ENCODE measurements at regions not wholly inside any gene's neighbourhood (a gene's known extent, or its start where the extent isn't known, plus 50 kb on each side); places are given as distances from the start of the nearest gene placed in this dataset.
"Not testable (repeated sequence)": the region's sequence is repeated elsewhere in the genome, so short reads cannot be mapped to it uniquely, and the experiment has no call there.

- DNase-seq (ENCODE audit: low read depth in 2 of 2), result no peak
These were observed 140.3 kb downstream of the NR2F2 start for GRCh38 chr15:96470681-96471310.

- no peak for DNase-seq (ENCODE audit: low read depth in 2 of 2)
These were observed 142.2 kb downstream of the NR2F2 start for GRCh38 chr15:96472681-96473080.

DNA sequence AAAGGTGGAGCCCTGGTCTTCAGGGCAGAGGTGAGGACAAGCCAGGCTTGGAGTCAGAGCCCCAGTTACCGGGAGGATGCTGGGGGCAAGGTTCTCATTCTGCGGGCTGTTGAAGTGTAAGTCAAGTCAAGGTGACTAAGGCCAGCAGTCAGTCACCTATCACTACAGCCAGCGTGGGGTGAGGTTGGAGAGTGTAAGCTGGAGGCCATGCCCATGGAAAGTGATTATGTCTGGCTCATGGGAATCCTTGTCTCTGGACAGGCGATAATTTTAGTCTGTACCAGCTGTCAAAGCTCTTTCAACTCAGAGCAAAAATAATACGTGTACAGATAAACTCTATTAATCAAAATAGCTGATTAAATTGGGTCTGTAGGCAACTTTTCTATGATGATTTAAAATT is 143.1 kb downstream of the NR2F2 start:
- no peak for DNase-seq (ENCODE audit: low read depth in 2 of 2)

- no peak for DNase-seq (ENCODE audit: low read depth in 2 of 2)
These were observed 143.7 kb downstream of the NR2F2 start for GRCh38 chr15:96474231-96474664.

- no peak for DNase-seq (ENCODE audit: low read depth in 2 of 2)
These were observed 146.7 kb downstream of the NR2F2 start for GRCh38 chr15:96477227-96477626.

- not testable (repeated sequence) for DNase-seq (ENCODE audit: low read depth in 2 of 2)
These were observed 153.9 kb downstream of the NR2F2 start for GRCh38 chr15:96484412-96484811.

DNA sequence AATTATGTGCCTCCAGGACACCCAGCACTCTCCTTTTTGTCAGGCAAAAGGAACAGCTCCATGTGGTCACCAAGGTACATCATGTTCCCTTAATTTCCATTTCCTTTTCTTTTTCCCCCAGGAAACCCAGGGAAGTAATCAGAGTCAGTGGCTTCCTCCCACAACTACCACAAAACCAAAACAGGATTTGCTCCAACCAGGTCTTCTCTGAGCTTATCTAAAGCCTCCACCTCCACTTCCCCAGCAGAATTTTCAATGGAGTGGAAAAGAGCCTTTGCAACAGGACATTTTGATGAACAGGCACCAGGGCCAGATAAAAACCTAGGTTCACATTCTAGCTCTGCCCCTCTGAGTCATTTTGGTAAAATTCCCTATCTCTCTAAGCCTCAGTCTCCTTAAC is 154.3 kb downstream of the NR2F2 start:
- DNase-seq (ENCODE audit: low read depth in 2 of 2), result no peak

GRCh38 chr15:96487245-96487644 is 156.7 kb downstream of the NR2F2 start:
- DNase-seq (ENCODE audit: low read depth in 2 of 2), result no peak

- not testable (repeated sequence) for DNase-seq (ENCODE audit: low read depth in 2 of 2)
These were observed 160.7 kb downstream of the NR2F2 start for GRCh38 chr15:96491066-96491699.

- not testable (repeated sequence) for DNase-seq (ENCODE audit: low read depth in 2 of 2)
These were observed 161.5 kb downstream of the NR2F2 start for GRCh38 chr15:96491700-96492644.

- DNase-seq (ENCODE audit: low read depth in 2 of 2), result no peak
These were observed 164.0 kb downstream of the NR2F2 start for GRCh38 chr15:96494505-96494904.

GRCh38 chr15:96495386-96495785 is 164.9 kb downstream of the NR2F2 start:
- DNase-seq (ENCODE audit: low read depth in 2 of 2), result no peak

GRCh38 chr15:96497951-96498350 is 167.5 kb downstream of the NR2F2 start:
- no peak for DNase-seq (ENCODE audit: low read depth in 2 of 2)

DNA sequence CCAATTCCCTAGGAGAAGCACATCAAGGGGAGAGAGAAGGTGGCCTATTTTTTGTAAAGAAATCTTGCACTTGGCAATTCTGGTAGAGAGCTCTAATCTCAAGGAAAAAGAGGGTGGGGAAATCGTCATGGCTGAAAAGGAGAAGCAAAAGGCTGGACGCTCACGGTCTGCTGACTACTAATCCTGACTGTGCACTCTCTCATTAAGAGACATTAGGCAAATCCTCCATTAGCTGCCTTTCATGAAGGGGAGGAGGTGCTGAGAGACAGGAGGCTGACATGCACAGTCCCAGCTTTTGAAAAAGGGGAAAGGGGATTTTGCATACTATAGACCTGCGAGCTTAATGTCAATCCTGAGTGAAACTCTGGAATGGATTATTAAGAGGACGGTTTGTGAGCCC is 170.0 kb downstream of the NR2F2 start:
- DNase-seq (ENCODE audit: low read depth in 2 of 2), result no peak

GRCh38 chr15:96501362-96501761 is 170.9 kb downstream of the NR2F2 start:
- DNase-seq (ENCODE audit: low read depth in 2 of 2), result no peak

- no peak for DNase-seq (ENCODE audit: low read depth in 2 of 2)
These were observed 171.7 kb downstream of the NR2F2 start for GRCh38 chr15:96502196-96502595.

DNA sequence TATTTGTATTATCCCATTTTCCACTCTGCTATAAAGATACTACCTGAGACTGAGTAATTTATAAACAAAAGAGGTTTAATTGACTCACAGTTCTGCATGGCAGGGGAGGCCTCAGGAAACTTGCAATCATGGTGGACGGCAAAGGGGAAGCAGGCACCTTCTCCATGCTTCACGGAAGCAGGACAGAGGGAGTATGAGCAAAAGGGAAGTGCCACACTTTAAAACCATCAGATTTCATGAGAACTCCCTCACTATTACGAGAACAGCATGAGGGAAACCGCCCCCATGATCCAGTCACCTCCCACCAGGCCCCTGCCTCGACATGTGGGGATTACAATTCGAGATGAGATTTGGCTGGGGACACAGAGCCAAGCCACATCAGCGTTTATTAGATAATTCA is 172.8 kb downstream of the NR2F2 start:
- no peak for DNase-seq (ENCODE audit: low read depth in 2 of 2)

DNA sequence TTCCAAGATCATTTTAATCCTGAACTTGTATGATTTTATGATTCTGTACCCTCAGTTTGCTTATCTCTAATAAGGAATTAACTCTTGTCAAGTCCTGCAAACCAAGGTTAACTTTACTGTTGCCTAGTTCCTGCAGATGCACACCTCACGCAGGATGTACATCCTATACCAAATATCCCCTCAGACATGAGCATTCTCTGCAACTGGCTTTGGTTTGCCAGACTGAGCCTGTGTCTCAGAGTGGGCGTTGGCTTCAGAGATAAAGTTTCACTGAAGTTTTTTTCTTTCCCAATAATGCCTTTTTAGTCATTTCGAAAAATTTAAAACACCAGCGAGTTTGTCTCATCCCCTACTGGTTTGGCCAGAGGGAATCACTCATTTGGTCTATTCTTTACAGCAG is 173.9 kb downstream of the NR2F2 start:
- no peak for DNase-seq (ENCODE audit: low read depth in 2 of 2)

DNA sequence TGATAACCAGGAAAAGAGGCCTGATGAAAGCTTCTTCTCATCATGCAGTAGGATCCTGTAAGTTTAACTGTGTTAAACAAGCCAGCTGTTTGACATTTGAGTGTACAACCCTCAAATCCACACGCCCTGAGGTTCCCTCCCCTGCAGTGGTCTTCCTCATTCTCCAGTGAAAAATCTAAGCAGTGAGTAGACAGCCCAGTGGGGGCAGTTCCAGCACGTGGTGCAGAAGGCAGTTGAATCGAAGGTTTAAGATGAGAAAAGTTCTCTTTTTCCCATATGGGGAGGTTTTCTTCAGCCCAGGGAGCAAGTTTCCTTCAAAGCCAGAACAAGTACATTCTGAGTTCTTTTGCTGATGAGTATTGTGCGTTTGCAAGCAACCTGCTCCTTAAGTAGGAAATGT is 174.5 kb downstream of the NR2F2 start:
- DNase-seq (ENCODE audit: low read depth in 2 of 2), result no peak

- DNase-seq (ENCODE audit: low read depth in 2 of 2), result no peak
These were observed 184.2 kb downstream of the NR2F2 start for GRCh38 chr15:96514607-96515285.

GRCh38 chr15:96515371-96515770 is 184.9 kb downstream of the NR2F2 start:
- no peak for DNase-seq (ENCODE audit: low read depth in 2 of 2)

DNA sequence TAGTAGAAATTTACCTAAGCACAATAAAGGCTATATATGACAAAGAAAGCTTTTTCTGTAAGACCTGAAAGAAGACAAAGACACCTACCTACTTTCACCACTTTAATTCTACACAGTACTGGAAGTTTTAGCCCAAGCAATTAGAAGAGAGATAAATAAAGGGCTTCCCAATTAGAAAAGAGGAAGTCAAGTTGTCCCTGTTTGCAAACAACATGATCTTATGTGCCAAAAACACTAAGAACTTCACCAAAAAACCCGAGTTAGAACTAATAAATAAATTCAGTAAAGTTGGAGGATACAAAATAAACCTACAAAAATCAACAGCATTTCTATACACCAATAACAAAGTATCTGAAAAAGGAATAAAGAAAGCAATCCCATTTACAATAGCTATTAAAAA is 190.9 kb downstream of the NR2F2 start:
- no peak for DNase-seq (ENCODE audit: low read depth in 2 of 2)
